ENCODE measurements at regions not wholly inside any gene's neighbourhood (a gene's known extent, or its start where the extent isn't known, plus 50 kb on each side); places are given as distances from the start of the nearest gene placed in this dataset.
"Not testable (repeated sequence)": the region's sequence is repeated elsewhere in the genome, so short reads cannot be mapped to it uniquely, and the experiment has no call there.

- intact Hi-C loops (cut with micrococcal nuclease): no loop called here
Observed at GRCh38 chr7:84941936-84942335, 244.9 kb downstream of the SEMA3D start.

- intact Hi-C loops (cut with micrococcal nuclease): no loop called here
Observed at GRCh38 chr7:84941291-84941690, 245.6 kb downstream of the SEMA3D start.

DNA sequence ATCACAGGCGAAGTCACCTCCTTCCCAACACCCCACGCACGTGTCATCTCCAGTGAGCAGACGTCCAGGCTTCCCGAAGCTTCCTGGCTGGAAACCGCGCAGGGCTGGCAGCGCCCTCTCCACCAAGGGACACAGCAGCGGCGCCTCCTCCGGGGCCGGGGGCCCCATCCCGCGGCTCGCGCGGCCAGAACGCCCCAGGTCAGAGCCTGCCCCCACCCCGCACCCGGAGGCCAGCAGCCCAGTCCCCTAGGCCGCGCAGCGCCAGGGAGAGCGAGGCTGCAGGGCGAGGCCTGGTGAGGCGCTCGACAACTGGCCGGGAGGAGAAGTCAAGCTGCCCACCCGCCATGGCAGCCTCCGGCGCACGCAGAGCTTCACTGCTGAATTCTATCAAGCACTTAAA is 247.0 kb downstream of the SEMA3D start:
- intact Hi-C loops (cut with micrococcal nuclease): no loop called here

DNA sequence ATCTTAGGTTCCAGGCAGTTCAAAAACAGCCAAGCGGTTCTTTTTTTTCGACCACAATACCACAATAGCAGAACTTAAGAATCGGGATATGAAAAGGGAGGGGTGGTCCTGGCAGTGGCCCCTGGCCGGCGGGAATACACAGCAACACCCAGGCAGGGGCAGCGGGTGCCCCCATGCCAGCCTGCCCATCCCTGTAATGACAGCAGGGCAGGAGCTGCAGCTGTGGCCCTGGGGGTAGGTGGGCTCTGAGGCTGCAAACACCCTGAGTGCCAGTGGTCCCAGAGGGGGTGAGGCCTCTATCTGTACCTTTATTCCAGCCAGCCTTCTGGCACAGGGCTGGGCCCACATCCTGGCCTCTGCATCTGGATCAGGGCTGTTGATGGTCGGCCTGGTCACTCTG is 247.4 kb downstream of the SEMA3D start:
- intact Hi-C loops (cut with micrococcal nuclease): no loop called here

DNA sequence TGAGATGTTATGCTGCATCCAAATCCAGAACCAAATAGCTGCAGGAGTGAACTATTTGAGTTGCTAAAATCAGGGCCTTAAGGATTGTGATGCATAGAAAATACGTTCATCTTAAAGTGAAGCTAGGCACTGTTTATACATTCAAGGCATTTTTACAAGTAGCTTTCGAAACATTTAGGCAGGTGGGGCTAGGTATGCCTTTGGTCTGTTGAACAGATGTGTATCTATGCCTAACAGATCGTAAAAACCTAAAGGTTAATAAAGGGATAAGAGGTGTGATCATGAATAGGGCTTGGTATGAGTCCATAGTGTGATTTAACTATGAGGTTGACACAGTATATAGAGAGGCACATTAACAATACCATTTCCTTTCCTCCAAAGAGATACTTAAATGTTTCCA is 262.5 kb downstream of the SEMA3D start:
- intact Hi-C loops (cut with micrococcal nuclease): no loop called here

DNA sequence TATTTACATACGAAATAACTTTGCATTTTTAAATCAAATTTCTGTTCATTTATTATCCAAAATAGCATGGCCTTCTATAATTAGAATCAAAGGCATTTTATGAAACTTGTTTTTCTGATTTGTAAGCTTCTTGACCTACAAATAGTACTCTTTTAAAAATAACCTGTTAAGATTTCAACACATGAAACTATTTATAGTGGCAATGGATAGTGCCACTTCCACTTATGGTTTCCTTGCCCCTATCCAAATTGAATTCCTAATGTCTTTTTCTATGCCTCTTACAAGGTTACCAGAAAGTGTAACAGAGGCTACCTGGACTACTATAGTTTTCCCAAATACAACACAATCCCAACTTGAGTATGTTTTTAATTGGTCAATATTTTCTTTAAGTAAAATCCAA is 263.5 kb downstream of the SEMA3D start:
- intact Hi-C loops (cut with micrococcal nuclease): no loop called here

GRCh38 chr7:84921154-84921553 is 265.7 kb downstream of the SEMA3D start:
- intact Hi-C loops (cut with micrococcal nuclease): no loop called here

DNA sequence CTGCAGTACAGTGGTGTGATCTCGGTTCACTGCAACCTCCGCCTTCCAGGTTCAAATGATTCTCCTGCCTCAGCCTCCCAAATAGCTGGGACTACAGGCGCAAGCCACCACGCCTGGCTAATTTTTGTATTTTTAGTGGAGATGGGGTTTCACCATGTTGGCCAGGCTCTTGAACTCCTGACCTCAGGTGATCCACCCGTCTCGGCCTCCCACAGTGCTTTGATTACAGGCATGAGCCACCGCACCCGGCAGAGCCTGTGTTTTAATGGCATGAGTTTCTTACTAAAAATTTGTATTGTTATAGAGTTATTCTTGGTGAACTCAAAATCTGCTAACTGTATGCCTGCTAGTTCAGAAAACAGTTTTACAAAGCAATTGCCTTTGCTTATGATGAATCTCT is 269.9 kb downstream of the SEMA3D start:
- intact Hi-C loops (cut with micrococcal nuclease): not testable (repeated sequence)

- intact Hi-C loops (cut with micrococcal nuclease): no loop called here
Observed at GRCh38 chr7:84916161-84916560, 270.7 kb downstream of the SEMA3D start.

DNA sequence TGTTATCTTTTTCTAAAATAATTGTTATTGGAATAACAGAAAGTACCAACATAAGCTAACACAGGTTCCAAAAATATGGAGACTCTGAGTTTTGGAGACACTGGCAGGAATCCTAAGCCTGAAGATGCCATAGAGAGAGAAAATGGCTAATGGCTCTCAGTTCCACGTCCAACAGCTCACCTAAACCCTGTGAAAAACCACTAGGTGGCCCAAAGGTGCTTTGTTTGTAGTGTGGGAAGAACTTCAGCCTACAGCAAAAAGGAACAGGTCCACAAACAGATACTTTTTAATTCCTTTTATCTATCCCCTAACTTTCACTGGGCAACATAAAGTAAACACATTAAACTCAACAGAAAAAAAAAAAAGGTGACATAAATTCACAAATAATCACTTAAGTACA is 272.3 kb downstream of the SEMA3D start:
- intact Hi-C loops (cut with micrococcal nuclease): no loop called here

- intact Hi-C loops (cut with micrococcal nuclease): no loop called here
Observed at GRCh38 chr7:84913731-84914130, 273.1 kb downstream of the SEMA3D start.

- intact Hi-C loops (cut with micrococcal nuclease): no loop called here
Observed at GRCh38 chr7:84912993-84913635, 273.7 kb downstream of the SEMA3D start.

DNA sequence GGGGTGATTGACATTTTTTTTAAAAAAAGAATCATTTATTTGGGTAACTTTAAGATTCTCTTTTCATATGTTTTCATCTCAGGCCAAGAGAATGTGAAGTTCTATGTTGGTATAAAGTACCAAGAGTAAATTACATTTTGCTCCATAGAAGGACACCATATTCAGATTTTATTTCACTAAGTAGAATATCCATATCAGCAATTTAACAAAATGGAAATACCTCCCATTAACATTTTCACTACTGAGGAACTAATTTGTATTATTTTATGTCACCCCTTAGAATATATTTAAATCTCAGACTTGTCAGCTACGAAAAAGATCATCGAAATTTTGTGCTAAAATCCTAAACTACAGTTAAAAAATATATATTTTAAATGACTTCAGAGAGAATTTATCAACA is 274.3 kb downstream of the SEMA3D start:
- intact Hi-C loops (cut with micrococcal nuclease): no loop called here

- intact Hi-C loops (cut with micrococcal nuclease): no loop called here
Observed at GRCh38 chr7:84912018-84912417, 274.8 kb downstream of the SEMA3D start.

- intact Hi-C loops (cut with micrococcal nuclease): no loop called here
Observed at GRCh38 chr7:84911077-84911476, 275.8 kb downstream of the SEMA3D start.

GRCh38 chr7:84910322-84910721 is 276.5 kb downstream of the SEMA3D start:
- intact Hi-C loops (cut with micrococcal nuclease): not testable (repeated sequence)

- intact Hi-C loops (cut with micrococcal nuclease): loop anchor here (5.0 kb wide), 1 partner anchor 196 kb away; no protein-coding TSS in a partner anchor
Observed at GRCh38 chr7:84908196-84908793, 278.6 kb downstream of the SEMA3D start.

- intact Hi-C loops (cut with micrococcal nuclease): loop anchor here (5.0 kb wide), 1 partner anchor 195 kb away; no protein-coding TSS in a partner anchor
Observed at GRCh38 chr7:84906889-84907288, 280.0 kb downstream of the SEMA3D start.

- intact Hi-C loops (cut with micrococcal nuclease): no loop called here
Observed at GRCh38 chr7:84904561-84904960, 282.3 kb downstream of the SEMA3D start.

- intact Hi-C loops (cut with micrococcal nuclease): no loop called here
Observed at GRCh38 chr7:84901366-84901765, 285.5 kb downstream of the SEMA3D start.

GRCh38 chr7:84900215-84900614 is 286.6 kb downstream of the SEMA3D start:
- intact Hi-C loops (cut with micrococcal nuclease): no loop called here

- intact Hi-C loops (cut with micrococcal nuclease): no loop called here
Observed at GRCh38 chr7:84895563-84895962, 291.3 kb downstream of the SEMA3D start.

- intact Hi-C loops (cut with micrococcal nuclease): not testable (repeated sequence)
Observed at GRCh38 chr7:84883570-84883969, 303.3 kb downstream of the SEMA3D start.

Data from T-helper 2 cell treated with Interferon-gamma antibody and Interleukin-4, amounts not matched to agents 100 ng/mL and 5 ng/mL, for 36 hours (primary cell).